IMR-90 (cell line): ENCODE measurements at regions not wholly inside any gene's neighbourhood (a gene's known extent, or its start where the extent isn't known, plus 50 kb on each side); places are given as distances from the start of the nearest gene placed in this dataset.

ENCODE experiments used
- ATAC-seq: fragments of 200-7000 bp; cut with Tn5 transposase; 2 replicates; pipeline ENCODE4 v1.9.1; 2020; ENCODE audit warnings: low read depth, mild to moderate bottlenecking, moderate library complexity
- BruUV-seq: library from RNA; stranded (reverse); fragments of 400-500 nt; replicated peaks from 2 replicates; lab custom pipeline; 2021; lab: Mats Ljungman, UMichigan
- CTCF ChIA-PET: fragments of 300-600 bp; formaldehyde crosslinking; extraction: SDS; loops from one replicate; lab custom pipeline; 2021; ENCODE audit warnings: antibody characterized with exemption; lab: Yijun Ruan, JAX
- POLR2A ChIA-PET: fragments of 300-600 bp; sonication (Branson Sonifier 250); formaldehyde crosslinking; loops from one replicate; lab custom pipeline; 2022; ENCODE audit warnings: antibody characterized with exemption; ENCODE audit not compliant: unreplicated experiment; lab: Charles Lee
- DNase-seq: peaks from one replicate; pipeline ENCODE4 v3.0.0; 2013
- H2AFZ ChIP-seq: replicated peaks from 2 replicates; pipeline ENCODE3; 2013; ENCODE audit warnings: low read length, mild to moderate bottlenecking; ENCODE audit not compliant: poor library complexity
- H2AK5ac ChIP-seq: 2 replicates; pipeline ENCODE4 v1.6.1; 2013; ENCODE audit warnings: low read depth, low read length, inconsistent platforms
- H2AK9ac ChIP-seq: replicated peaks from 2 replicates; pipeline ENCODE3; 2013; ENCODE audit warnings: mild to moderate bottlenecking, low read depth, low read length, moderate library complexity; ENCODE audit not compliant: poor library complexity
- H2BK120ac ChIP-seq: 2 replicates; pipeline ENCODE4 v1.6.1; 2013; ENCODE audit warnings: low read depth, low read length, inconsistent platforms
- H2BK15ac ChIP-seq: 3 replicates; pipeline ENCODE4 v1.6.1; 2013; ENCODE audit warnings: low read depth, low read length, inconsistent platforms
- H2BK20ac ChIP-seq: 2 replicates; pipeline ENCODE4 v1.6.1; 2013; ENCODE audit warnings: low read depth, mild to moderate bottlenecking, inconsistent platforms, low read length, moderate library complexity
- H2BK5ac ChIP-seq: 2 replicates; pipeline ENCODE4 v1.6.1; 2013; ENCODE audit warnings: mild to moderate bottlenecking, low read depth, low read length, inconsistent platforms; ENCODE audit not compliant: poor library complexity, severe bottlenecking
- H3K14ac ChIP-seq: replicated peaks from 2 replicates; pipeline ENCODE4 v1.6.1; 2013; ENCODE audit warnings: low read depth, low read length, inconsistent platforms
- H3K18ac ChIP-seq: 2 replicates; pipeline ENCODE4 v1.6.1; 2013; ENCODE audit warnings: low read depth, low read length, control low read depth
- H3K23ac ChIP-seq: 2 replicates; pipeline ENCODE4 v1.6.1; 2013; ENCODE audit warnings: low read depth, low read length, inconsistent platforms
- H3K27ac ChIP-seq: 2 replicates; pipeline ENCODE4 v1.5.1; 2013; ENCODE audit warnings: mild to moderate bottlenecking, control low read depth, low read length; ENCODE audit not compliant: insufficient read depth
- H3K27me3 ChIP-seq: 2 replicates; pipeline ENCODE4 v1.6.1; 2013; ENCODE audit warnings: low read length; ENCODE audit not compliant: control insufficient read depth, insufficient read depth
- H3K36me3 ChIP-seq: 2 replicates; pipeline ENCODE4 v1.6.1; 2013; ENCODE audit warnings: low read length, mixed read lengths; ENCODE audit not compliant: control insufficient read depth, insufficient read depth
- H3K4ac ChIP-seq: 2 replicates; pipeline ENCODE4 v1.6.1; 2013; ENCODE audit warnings: low read depth, low read length, inconsistent platforms
- H3K4me1 ChIP-seq: 2 replicates; pipeline ENCODE4 v1.6.1; 2013; ENCODE audit warnings: low read length, mixed read lengths; ENCODE audit not compliant: control insufficient read depth, insufficient read depth
- H3K4me2 ChIP-seq: 2 replicates; pipeline ENCODE4 v1.6.1; 2013; ENCODE audit warnings: low read depth, mild to moderate bottlenecking, control low read depth, low read length, moderate library complexity
- H3K4me3 ChIP-seq: 2 replicates; pipeline ENCODE4 v1.5.1; 2013; ENCODE audit warnings: low read depth, mild to moderate bottlenecking, control low read depth, low read length, moderate library complexity; ENCODE audit not compliant: insufficient read depth
- H3K56ac ChIP-seq: 2 replicates; pipeline ENCODE4 v1.6.1; 2013; ENCODE audit warnings: low read length, inconsistent platforms; ENCODE audit not compliant: insufficient read depth; ENCODE audit errors: extremely low read depth
- H3K79me1 ChIP-seq, 2 experiments: 2 replicates each; pipeline ENCODE4 v1.6.1; 2013; ENCODE audit warnings: low read length in 2 of 2, inconsistent platforms in 1 of 2, low read depth in 1 of 2
- H3K9ac ChIP-seq: 2 replicates; pipeline ENCODE4 v1.6.1; 2013; ENCODE audit warnings: low read depth, low read length, control low read depth
- H3K9me1 ChIP-seq: 2 replicates; pipeline ENCODE4 v1.6.1; 2013; ENCODE audit warnings: low read length, inconsistent platforms; ENCODE audit not compliant: insufficient read depth
- H3K9me3 ChIP-seq: 2 replicates; pipeline ENCODE4 v1.6.1; 2013; ENCODE audit warnings: low read length; ENCODE audit not compliant: control insufficient read depth, insufficient read depth
- H4K20me1 ChIP-seq: 2 replicates; pipeline ENCODE4 v1.6.1; 2013; ENCODE audit warnings: low read length, inconsistent platforms; ENCODE audit not compliant: insufficient read depth
- H4K5ac ChIP-seq: 2 replicates; pipeline ENCODE4 v1.6.1; 2013; ENCODE audit warnings: mild to moderate bottlenecking, low read depth, low read length, control low read depth
- H4K8ac ChIP-seq, 2 experiments: 2 replicates each; pipeline ENCODE4 v1.6.1; 2013; ENCODE audit warnings: low read depth in 2 of 2, low read length in 2 of 2, control low read depth in 1 of 2, inconsistent platforms in 1 of 2
- H4K91ac ChIP-seq: 2 replicates; pipeline ENCODE4 v1.6.1; 2013; ENCODE audit warnings: low read depth, low read length, inconsistent platforms; ENCODE audit not compliant: insufficient read depth
- BHLHE40 ChIP-seq: fragments of 150-350 bp; IDR thresholded peaks from 2 replicates; pipeline ENCODE4 v1.6.1; 2016; ENCODE audit warnings: mild to moderate bottlenecking, low read depth, low read length
- CEBPB ChIP-seq: IDR thresholded peaks from 2 replicates; pipeline ENCODE4 v1.6.1; 2012; ENCODE audit warnings: low read depth, low read length, improper control_type of control experiment
- CHD1 ChIP-seq: IDR thresholded peaks from 2 replicates; pipeline ENCODE4 v1.6.1; 2012; ENCODE audit warnings: low read depth, low read length, improper control_type of control experiment
- CTCF ChIP-seq: conservative IDR thresholded peaks from 2 replicates; pipeline ENCODE4 v1.5.1; 2012; ENCODE audit warnings: mild to moderate bottlenecking, low read depth, low read length, improper control_type of control experiment
- FOS ChIP-seq: fragments of 150-350 bp; IDR thresholded peaks from 2 replicates; pipeline ENCODE4 v1.6.1; 2016; ENCODE audit warnings: low read depth, low read length
- MAFK ChIP-seq: IDR thresholded peaks from 2 replicates; pipeline ENCODE4 v1.6.1; 2012; ENCODE audit warnings: low read depth, low read length, improper control_type of control experiment
- MAZ ChIP-seq: IDR thresholded peaks from 2 replicates; pipeline ENCODE4 v1.6.1; 2012; ENCODE audit warnings: low read depth, mild to moderate bottlenecking, low read length, improper control_type of control experiment, moderate library complexity, borderline replicate concordance
- MXI1 ChIP-seq: IDR thresholded peaks from 2 replicates; pipeline ENCODE4 v1.6.1; 2012; ENCODE audit warnings: low read depth, mild to moderate bottlenecking, low read length, moderate library complexity, borderline replicate concordance
- NFE2L2 ChIP-seq: fragments of 150-350 bp; IDR thresholded peaks from 2 replicates; pipeline ENCODE4 v1.6.1; 2016; ENCODE audit warnings: low read depth, mild to moderate bottlenecking, low read length
- POLR2A ChIP-seq: IDR thresholded peaks from 2 replicates; pipeline ENCODE4 v1.6.1; 2012; ENCODE audit warnings: mild to moderate bottlenecking, low read depth, low read length
- RAD21 ChIP-seq: IDR thresholded peaks from 2 replicates; pipeline ENCODE4 v1.6.1; 2012; ENCODE audit warnings: low read length, improper control_type of control experiment
- RFX5 ChIP-seq: IDR thresholded peaks from 2 replicates; pipeline ENCODE4 v1.8.0; 2012; ENCODE audit warnings: low read depth, mild to moderate bottlenecking, low read length, moderate library complexity
- SMC3 ChIP-seq: fragments of 150-350 bp; IDR thresholded peaks from 2 replicates; pipeline ENCODE4 v1.6.1; 2016; ENCODE audit warnings: low read depth, mild to moderate bottlenecking, antibody characterized with exemption, low read length, moderate library complexity
- USF2 ChIP-seq: fragments of 150-350 bp; IDR thresholded peaks from 2 replicates; pipeline ENCODE4 v1.6.1; 2017; ENCODE audit warnings: mild to moderate bottlenecking, antibody characterized with exemption, low read length, low read depth
- WGBS, 2 experiments: methylation state at CpG; one replicate each; pipeline versions ENCODE4 v1.1.5 to v1.1.7; 2013; ENCODE audit warnings: missing lambda C conversion rate in 2 of 2; ENCODE audit not compliant: insufficient read length in 1 of 2; ENCODE audit errors: extremely low coverage in 2 of 2; 5-methylcytosine and 5-hydroxymethylcytosine counted together
- dilution Hi-C: fragments of 300-500 bp; cut with HindIII; formaldehyde crosslinking; loops from one replicate; pipeline ENCODE4 v1.14.3; 2018; ENCODE audit warnings: low sequenced_read_pairs; ENCODE audit not compliant: unreplicated experiment
- in situ Hi-C: fragments of 300-500 bp; cut with MboI; formaldehyde crosslinking; loops from 3 replicates; pipeline ENCODE4 v1.14.3; 2019; ENCODE audit warnings: low sequenced_read_pairs, inconsistent platforms, mixed read lengths
- intact Hi-C: fragments of 100-400 bp; cut with micrococcal nuclease; formaldehyde crosslinking; loops from 2 replicates; pipeline ENCODE4 v1.10.0; 2022

- no peaks in the 10 kb centered on the region for H3K9me1 ChIP-seq
- no peak overlapping the region for H3K4ac ChIP-seq
- no peak overlapping the region for H3K14ac ChIP-seq
- no peak overlapping the region for H3K18ac ChIP-seq
- no peak overlapping the region for H2AK9ac ChIP-seq
- dilution Hi-C loops (no loop called here), in situ Hi-C loops (loop anchor here (25.0 kb wide), 1 partner anchor 841 kb away; no protein-coding TSS in a partner anchor), intact Hi-C loops (no loop called here)
- no peak overlapping the region for H2AK5ac ChIP-seq
- ChIA-PET POLR2A (no interaction called here), CTCF (no interaction called here)
- H2BK15ac ChIP-seq, result no peak overlapping the region
- H2BK120ac ChIP-seq, result no peak overlapping the region
- H3K27me3 ChIP-seq, result no peaks in the 10 kb centered on the region
- BruUV-seq, result no TSS peak
- ATAC-seq (no peak), DNase-seq (no peak)
- no peaks in the 10 kb centered on the region for H4K20me1 ChIP-seq
- H2BK20ac ChIP-seq, result no peak overlapping the region
- H3K36me3 ChIP-seq, result no peaks in the 10 kb centered on the region
- no peak overlapping the region for H3K56ac ChIP-seq
- no peak overlapping the region for H2BK5ac ChIP-seq
- 80% methylated on average over 1 of the region's 2 CpGs; no CpG with 5 or more reads in 1 of the 2 experiments for WGBS, 2 experiments
- TF ChIP-seq RFX5 (no peak), MXI1 (no peak), CTCF (no peak), NFE2L2 (no peak), MAFK (no peak), SMC3 (no peak), FOS (no peak), MAZ (no peak), CHD1 (no peak), RAD21 (no peak), CEBPB (no peak), USF2 (no peak), POLR2A (no peak), BHLHE40 (no peak)
- H3K9ac ChIP-seq, result no peak overlapping the region
- H3K27ac ChIP-seq, result no peak overlapping the region
- no peak overlapping the region for H3K23ac ChIP-seq
- no peak overlapping the region for H3K4me3 ChIP-seq
- H3K9me3 ChIP-seq, result no peaks in the 10 kb centered on the region
- H2AFZ ChIP-seq, result no peak overlapping the region
- H4K91ac ChIP-seq, result no peak overlapping the region
- H4K5ac ChIP-seq, result no peak overlapping the region
- H3K79me1 ChIP-seq, result no peaks in the 10 kb centered on the region
- H3K4me1 ChIP-seq, result no peaks in the 10 kb centered on the region
- H3K4me2 ChIP-seq, result no peak overlapping the region
- H4K8ac ChIP-seq, result no peak overlapping the region
These were observed 462.2 kb upstream of the NRP1 start for GRCh38 chr10:33796680-33797079.
